K562 (cell line): ENCODE measurements at regions not wholly inside any gene's neighbourhood (a gene's known extent, or its start where the extent isn't known, plus 50 kb on each side); places are given as distances from the start of the nearest gene placed in this dataset.

ENCODE experiments used
- ATAC-seq: fragments of 200-7000 bp; cut with Tn5 transposase; 3 replicates; pipeline ENCODE4 v1.9.1; 2020; ENCODE audit warnings: moderate library complexity
- BruUV-seq: library from RNA; stranded (reverse); fragments of 400-500 nt; replicated peaks from 2 replicates; lab custom pipeline; 2021; lab: Mats Ljungman, UMichigan
- CTCF ChIA-PET: fragments of 300-600 bp; formaldehyde crosslinking; extraction: SDS; loops from one replicate; lab custom pipeline; 2021; ENCODE audit warnings: low intra/inter-chr PET ratio; lab: Yijun Ruan, JAX
- POLR2A ChIA-PET: fragments of 300-600, 350-650 bp; sonication (Branson Sonifier 250); formaldehyde crosslinking; extraction: SDS; loops from one replicate; lab custom pipeline; 2021; ENCODE audit warnings: antibody characterized with exemption, inconsistent platforms; lab: Yijun Ruan, JAX
- DNase-seq, 4 experiments: peaks; one replicate each; pipeline versions ENCODE4 v3.0.0 to v3.0.0-alpha.2; 2011 to 2018; ENCODE audit warnings: low spot score in 3 of 4, mixed read lengths in 3 of 4; ENCODE audit errors: extremely low read depth in 1 of 4
- FAIRE-seq: peaks from 2 replicates; lab custom pipeline; 2011; peaks lifted over from hg19 to GRCh38; lab: Jason Lieb, UNC
- H2AFZ ChIP-seq: 2 replicates; pipeline ENCODE4 v1.6.0; 2011; ENCODE audit warnings: low read depth, low read length, control low read depth, inconsistent platforms
- H3K27ac ChIP-seq: fragments of 200-600 bp; 3 replicates; pipeline ENCODE4 v1.8.0; 2011; ENCODE audit warnings: low read depth, mild to moderate bottlenecking, control low read depth, inconsistent platforms, low read length, moderate library complexity, mixed read lengths; ENCODE audit errors: extremely low read depth
- H3K27me3 ChIP-seq, 2 experiments: fragments of 300-600 bp in 1 of 2; 2 replicates in 1 of 2; 3 replicates in 1 of 2; pipeline versions ENCODE4 v1.6.0 to v1.8.0; 2011; ENCODE audit warnings: inconsistent platforms in 2 of 2, low read length in 2 of 2, mild to moderate bottlenecking in 1 of 2, mixed read lengths in 1 of 2, moderate library complexity in 1 of 2; ENCODE audit not compliant: control insufficient read depth in 2 of 2, insufficient read depth in 2 of 2
- H3K36me3 ChIP-seq: fragments of 300-600 bp; 3 replicates; pipeline ENCODE4 v1.8.0; 2011; ENCODE audit warnings: mild to moderate bottlenecking, low read length, inconsistent platforms; ENCODE audit not compliant: control insufficient read depth, insufficient read depth
- H3K4me1 ChIP-seq, 2 experiments: fragments of 200-600 bp in 1 of 2; replicated peaks in 1 of 2; 2 replicates in 1 of 2; 3 replicates in 1 of 2; pipeline versions ENCODE4 v1.5.1 to v1.8.0; 2011; ENCODE audit warnings: inconsistent platforms in 2 of 2, low read length in 2 of 2, mild to moderate bottlenecking in 1 of 2, mixed read lengths in 1 of 2, moderate library complexity in 1 of 2; ENCODE audit not compliant: control insufficient read depth in 2 of 2, insufficient read depth in 2 of 2
- H3K4me2 ChIP-seq: 2 replicates; pipeline ENCODE4 v1.6.1; 2011; ENCODE audit warnings: low read length, control low read depth, inconsistent platforms, mixed read lengths; ENCODE audit not compliant: insufficient read depth
- H3K4me3 ChIP-seq: fragments of 200-600 bp; sonication (generic), shearing (Covaris generic); 2 replicates; pipeline ENCODE4 v1.5.1; 2016; ENCODE audit warnings: control low read depth, inconsistent platforms
- H3K79me2 ChIP-seq: fragments of 200-600 bp; 3 replicates; pipeline ENCODE4 v1.8.0; 2011; ENCODE audit warnings: low read length, inconsistent platforms; ENCODE audit not compliant: control insufficient read depth, insufficient read depth
- H3K9ac ChIP-seq, 2 experiments: 2 replicates each; pipeline versions ENCODE4 v1.6.0 to v1.6.1; 2011; ENCODE audit warnings: low read depth in 2 of 2, low read length in 2 of 2, control low read depth in 1 of 2, inconsistent platforms in 1 of 2, mild to moderate bottlenecking in 1 of 2, mixed read lengths in 1 of 2; ENCODE audit not compliant: insufficient read depth in 1 of 2
- H3K9me1 ChIP-seq: one replicate; pipeline ENCODE4 v1.6.0; 2011; ENCODE audit warnings: inconsistent platforms, mild to moderate bottlenecking, low read length, moderate library complexity; ENCODE audit not compliant: control insufficient read depth, insufficient read depth
- H3K9me3 ChIP-seq: replicated peaks from 2 replicates; pipeline ENCODE4 v1.5.1; 2011; ENCODE audit warnings: low read depth, low read length, inconsistent platforms; ENCODE audit not compliant: control insufficient read depth, insufficient read depth
- H4K20me1 ChIP-seq: replicated peaks from 2 replicates; pipeline ENCODE4 v1.6.1; 2011; ENCODE audit warnings: low read length, inconsistent platforms, mixed read lengths; ENCODE audit not compliant: control insufficient read depth, insufficient read depth
- HMG20B ChIP-seq: fragments of 250-450 bp; sonication (Bioruptor Pico); IDR thresholded peaks from 2 replicates; pipeline ENCODE4 v1.5.0; 2021; ENCODE audit warnings: mild to moderate bottlenecking
- SMARCB1 ChIP-seq: IDR thresholded peaks from 2 replicates; pipeline ENCODE4 v1.6.1; 2011; ENCODE audit warnings: improper control_type of control experiment, low read depth; ENCODE audit not compliant: insufficient read length
- ZNF124 ChIP-seq: sonication (generic); formaldehyde crosslinking; IDR thresholded peaks from 2 replicates; pipeline ENCODE4 v1.8.1; 2022; ENCODE audit warnings: missing genetic modification reagents
- ZNF217 ChIP-seq: sonication (generic); formaldehyde crosslinking; IDR thresholded peaks from 2 replicates; pipeline ENCODE4 v1.8.0; 2022; ENCODE audit warnings: mild to moderate bottlenecking, missing genetic modification reagents
- ZNF282 ChIP-seq: sonication (generic); formaldehyde crosslinking; IDR thresholded peaks from 2 replicates; pipeline ENCODE4 v1.8.1; 2023; ENCODE audit warnings: missing genetic modification reagents
- ZNF316 ChIP-seq: fragments of 450-650 bp; IDR thresholded peaks from 2 replicates; pipeline ENCODE4 v1.6.1; 2016
- ZNF324 ChIP-seq: fragments of 250-450 bp; sonication (Bioruptor Pico); IDR thresholded peaks from 2 replicates; pipeline ENCODE4 v1.4.0; 2020; ENCODE audit warnings: mild to moderate bottlenecking
- ZNF583 ChIP-seq: fragments of 250-450 bp; sonication (Bioruptor Pico); IDR thresholded peaks from 2 replicates; pipeline ENCODE4 v1.4.0; 2020
- WGBS: fragments of 100-300 bp; shearing (Covaris generic); methylation state at CpG from one replicate; pipeline ENCODE4 v1.1.6; 2016; ENCODE audit warnings: low coverage, mixed read lengths; ENCODE audit not compliant: insufficient coverage; ENCODE audit errors: missing lambda C conversion rate; 5-methylcytosine and 5-hydroxymethylcytosine counted together
- in situ Hi-C: fragments of 300-500 bp; cut with MboI; formaldehyde crosslinking; loops from 4 replicates; pipeline ENCODE4 v1.15.0; 2018; ENCODE audit warnings: inconsistent platforms, mixed read lengths
- intact Hi-C: fragments of 100-400 bp; cut with micrococcal nuclease; formaldehyde crosslinking; loops from 2 replicates; pipeline ENCODE4 v1.14.2; 2022
- TF ChIP-seq, protein P1 (sequence below): IDR thresholded peaks from 2 replicates; pipeline ENCODE4 v1.6.1; 2012; ENCODE audit warnings: low read depth, low read length, improper control_type of control experiment, borderline replicate concordance
- TF ChIP-seq, protein P2 (sequence below): fragments of 450-650 bp; formaldehyde crosslinking; IDR thresholded peaks from 2 replicates; pipeline ENCODE4 v1.4.0; 2020; ENCODE audit warnings: mild to moderate bottlenecking, mixed read lengths
- TF ChIP-seq, protein P3 (sequence below), 3 experiments: IDR thresholded peaks in 2 of 3; conservative IDR thresholded peaks in 1 of 3; 2 replicates each; pipeline ENCODE4 v1.5.1; 2011 to 2012; ENCODE audit warnings: low read length in 3 of 3, mild to moderate bottlenecking in 3 of 3, control low read depth in 2 of 3, improper control_type of control experiment in 1 of 3, inconsistent platforms in 1 of 3, low read depth in 1 of 3, mixed read lengths in 1 of 3, moderate library complexity in 1 of 3; ENCODE audit not compliant: insufficient read depth in 2 of 3

DNA sequence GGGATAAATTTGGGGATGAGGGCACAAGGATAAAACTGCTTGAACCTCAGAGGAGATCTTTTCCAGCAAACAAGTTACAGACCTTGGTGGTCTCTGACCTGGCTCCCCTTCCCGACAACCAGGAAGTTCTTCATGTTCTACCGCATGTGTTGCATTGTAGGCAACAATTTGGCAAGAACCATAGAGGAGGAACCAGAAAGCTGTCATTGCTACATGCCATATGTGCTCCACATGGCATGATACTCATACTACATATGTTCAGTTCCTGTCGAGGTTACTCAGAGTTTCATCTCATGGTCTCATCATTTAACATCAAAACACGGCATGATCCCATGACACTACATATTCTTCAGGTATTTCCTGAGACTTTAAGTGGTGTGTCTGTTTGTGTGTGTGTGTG is 235.9 kb downstream of the OR13H1 start:
- 86% methylated on average over 4 of the region's 4 CpGs for WGBS
- H4K20me1 ChIP-seq = no peaks in the 10 kb centered on the region
- H3K9me1 ChIP-seq = no peaks in the 10 kb centered on the region
- peaks cover 64% of the 10 kb centered on the region for H3K36me3 ChIP-seq
- ATAC-seq = no peak
- no peaks in the 10 kb centered on the region for H3K4me1 ChIP-seq
- in situ Hi-C loops (no loop called here), intact Hi-C loops (no loop called here)
- H3K27ac ChIP-seq = no peak overlapping the region
- no peak overlapping the region for H3K9ac ChIP-seq
- no peak overlapping the region for H2AFZ ChIP-seq
- BruUV-seq = no TSS peak
- TF ChIP-seq HMG20B = no peak
- TF ChIP-seq ZNF316 = no peak
- no peak for TF ChIP-seq ZNF583 (CRISPR knock-in tag)
- H3K4me3 ChIP-seq = no peak overlapping the region
- no peak overlapping the region for H3K4me2 ChIP-seq
- H3K27me3 ChIP-seq = no peaks in the 10 kb centered on the region
- no peak for FAIRE-seq
- no peak for DNase-seq
- H3K9me3 ChIP-seq = no peaks in the 10 kb centered on the region
- H3K79me2 ChIP-seq = no peaks in the 10 kb centered on the region
- POLR2A ChIA-PET = no interaction called here
- CTCF ChIA-PET = no interaction called here

DNA sequence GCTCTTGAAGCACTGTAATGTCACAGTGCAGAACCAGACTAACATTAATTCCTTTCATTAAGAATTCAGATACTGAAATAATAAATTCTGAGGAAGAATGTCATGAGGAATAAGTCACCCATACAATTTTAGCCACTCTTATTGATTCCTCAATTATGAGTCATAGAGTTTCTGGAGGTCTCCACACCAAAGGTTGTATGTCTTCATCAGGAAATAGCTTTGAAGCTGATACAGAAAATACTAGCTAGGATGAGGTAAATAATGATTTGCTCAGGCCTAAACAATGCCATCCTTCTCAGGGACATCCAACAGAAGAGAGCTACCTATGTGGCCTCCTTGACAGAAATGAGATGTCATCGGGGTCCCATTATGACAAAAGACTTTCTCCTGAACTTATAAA is 238.8 kb downstream of the OR13H1 start:
- ATAC-seq (no peak), DNase-seq (no peak), FAIRE-seq (no peak)
- Histone ChIP-seq H3K36me3 (peaks cover 56% of the 10 kb centered on the region), H3K27me3 (no peaks in the 10 kb centered on the region), H4K20me1 (no peaks in the 10 kb centered on the region), H3K4me3 (no peak overlapping the region), H3K9ac (no peak overlapping the region), H3K4me2 (no peak overlapping the region), H3K27ac (no peak overlapping the region), H3K9me3 (no peaks in the 10 kb centered on the region), H3K9me1 (no peaks in the 10 kb centered on the region), H3K79me2 (no peaks in the 10 kb centered on the region), H3K4me1 (no peaks in the 10 kb centered on the region), H2AFZ (no peak overlapping the region)
- WGBS = 86% methylated on average over 1 of the region's 1 CpG
- intact Hi-C loops (no loop called here), in situ Hi-C loops (no loop called here)
- BruUV-seq = no TSS peak
- CTCF ChIA-PET = no interaction called here
- POLR2A ChIA-PET = no interaction called here
- TF ChIP-seq ZNF217 (CRISPR knock-in tag) (no peak), ZNF324 (CRISPR knock-in tag) (no peak), ZNF124 (CRISPR knock-in tag) (no peak), SMARCB1 (no peak), ZNF282 (CRISPR knock-in tag) (no peak)
- TF ChIP-seq, protein P1, sequence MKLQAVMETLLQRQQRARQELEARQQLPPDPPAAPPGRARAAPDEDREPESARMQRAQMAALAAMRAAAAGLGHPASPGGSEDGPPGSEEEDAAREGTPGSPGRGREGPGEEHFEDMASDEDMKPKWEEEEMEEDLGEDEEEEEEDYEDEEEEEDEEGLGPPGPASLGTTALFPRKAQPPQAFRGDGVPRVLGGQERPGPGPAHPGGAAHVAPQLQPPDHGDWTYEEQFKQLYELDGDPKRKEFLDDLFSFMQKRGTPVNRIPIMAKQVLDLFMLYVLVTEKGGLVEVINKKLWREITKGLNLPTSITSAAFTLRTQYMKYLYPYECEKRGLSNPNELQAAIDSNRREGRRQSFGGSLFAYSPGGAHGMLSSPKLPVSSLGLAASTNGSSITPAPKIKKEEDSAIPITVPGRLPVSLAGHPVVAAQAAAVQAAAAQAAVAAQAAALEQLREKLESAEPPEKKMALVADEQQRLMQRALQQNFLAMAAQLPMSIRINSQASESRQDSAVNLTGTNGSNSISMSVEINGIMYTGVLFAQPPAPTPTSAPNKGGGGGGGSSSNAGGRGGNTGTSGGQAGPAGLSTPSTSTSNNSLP = no peak
- TF ChIP-seq, protein P2, sequence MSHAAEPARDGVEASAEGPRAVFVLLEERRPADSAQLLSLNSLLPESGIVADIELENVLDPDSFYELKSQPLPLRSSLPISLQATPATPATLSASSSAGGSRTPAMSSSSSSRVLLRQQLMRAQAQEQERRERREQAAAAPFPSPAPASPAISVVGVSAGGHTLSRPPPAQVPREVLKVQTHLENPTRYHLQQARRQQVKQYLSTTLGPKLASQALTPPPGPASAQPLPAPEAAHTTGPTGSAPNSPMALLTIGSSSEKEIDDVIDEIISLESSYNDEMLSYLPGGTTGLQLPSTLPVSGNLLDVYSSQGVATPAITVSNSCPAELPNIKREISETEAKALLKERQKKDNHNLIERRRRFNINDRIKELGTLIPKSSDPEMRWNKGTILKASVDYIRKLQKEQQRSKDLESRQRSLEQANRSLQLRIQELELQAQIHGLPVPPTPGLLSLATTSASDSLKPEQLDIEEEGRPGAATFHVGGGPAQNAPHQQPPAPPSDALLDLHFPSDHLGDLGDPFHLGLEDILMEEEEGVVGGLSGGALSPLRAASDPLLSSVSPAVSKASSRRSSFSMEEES (CRISPR knock-in tag) = no peak
- TF ChIP-seq, protein P3, sequence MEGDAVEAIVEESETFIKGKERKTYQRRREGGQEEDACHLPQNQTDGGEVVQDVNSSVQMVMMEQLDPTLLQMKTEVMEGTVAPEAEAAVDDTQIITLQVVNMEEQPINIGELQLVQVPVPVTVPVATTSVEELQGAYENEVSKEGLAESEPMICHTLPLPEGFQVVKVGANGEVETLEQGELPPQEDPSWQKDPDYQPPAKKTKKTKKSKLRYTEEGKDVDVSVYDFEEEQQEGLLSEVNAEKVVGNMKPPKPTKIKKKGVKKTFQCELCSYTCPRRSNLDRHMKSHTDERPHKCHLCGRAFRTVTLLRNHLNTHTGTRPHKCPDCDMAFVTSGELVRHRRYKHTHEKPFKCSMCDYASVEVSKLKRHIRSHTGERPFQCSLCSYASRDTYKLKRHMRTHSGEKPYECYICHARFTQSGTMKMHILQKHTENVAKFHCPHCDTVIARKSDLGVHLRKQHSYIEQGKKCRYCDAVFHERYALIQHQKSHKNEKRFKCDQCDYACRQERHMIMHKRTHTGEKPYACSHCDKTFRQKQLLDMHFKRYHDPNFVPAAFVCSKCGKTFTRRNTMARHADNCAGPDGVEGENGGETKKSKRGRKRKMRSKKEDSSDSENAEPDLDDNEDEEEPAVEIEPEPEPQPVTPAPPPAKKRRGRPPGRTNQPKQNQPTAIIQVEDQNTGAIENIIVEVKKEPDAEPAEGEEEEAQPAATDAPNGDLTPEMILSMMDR (IDR thresholded peaks at IDR 0.05 in 2 of 3, conservative IDR thresholded peaks at IDR 0.05 in 1 of 3; ENCODE audit: insufficient read depth in 2 of 3, low read depth in 1 of 3, low read length in 3 of 3) = no peak
